Right atrium auricular region (tissue), 2 donors: ENCODE measurements at regions not wholly inside any gene's neighbourhood (a gene's known extent, or its start where the extent isn't known, plus 50 kb on each side); places are given as distances from the start of the nearest gene placed in this dataset.

ENCODE experiments used
- DNase-seq: peaks from one replicate; pipeline ENCODE4 v3.0.0-alpha.2; 2019; ENCODE audit warnings: low spot score
- H3K27ac ChIP-seq, 2 donors: fragments of 200-600 bp; sonication (generic); 1 replicate in 1 of 2; 2 replicates in 1 of 2; pipeline ENCODE4 v1.5.1; 2016 to 2019
- H3K27me3 ChIP-seq, 2 donors: fragments of 200-600 bp; sonication (generic); one replicate each; pipeline versions ENCODE4 v1.5.1 to v1.6.0; 2017 to 2019
- H3K36me3 ChIP-seq: fragments of 200-600 bp; sonication (generic); one replicate; pipeline ENCODE4 v1.5.1; 2016
- H3K4me1 ChIP-seq, 2 donors: fragments of 200-600 bp; sonication (generic); one replicate each; pipeline versions ENCODE4 v1.5.1 to v1.6.0; 2017 to 2019
- H3K4me3 ChIP-seq, 2 donors: fragments of 200-600 bp; sonication (generic); 1 replicate in 1 of 2; 2 replicates in 1 of 2; pipeline ENCODE4 v1.5.1; 2017 to 2019; ENCODE audit warnings: mild to moderate bottlenecking in 1 of 2, moderate library complexity in 1 of 2
- H3K9me3 ChIP-seq, 2 donors: fragments of 200-600 bp; sonication (generic); one replicate each; pipeline ENCODE4 v1.5.1; 2019
- TF ChIP-seq, protein P1 (sequence below), 2 donors: fragments of 200-600 bp; sonication (generic); IDR thresholded peaks; one replicate each; pipeline ENCODE4 v1.5.1; 2019; ENCODE audit warnings: antibody characterized with exemption in 2 of 2

DNA sequence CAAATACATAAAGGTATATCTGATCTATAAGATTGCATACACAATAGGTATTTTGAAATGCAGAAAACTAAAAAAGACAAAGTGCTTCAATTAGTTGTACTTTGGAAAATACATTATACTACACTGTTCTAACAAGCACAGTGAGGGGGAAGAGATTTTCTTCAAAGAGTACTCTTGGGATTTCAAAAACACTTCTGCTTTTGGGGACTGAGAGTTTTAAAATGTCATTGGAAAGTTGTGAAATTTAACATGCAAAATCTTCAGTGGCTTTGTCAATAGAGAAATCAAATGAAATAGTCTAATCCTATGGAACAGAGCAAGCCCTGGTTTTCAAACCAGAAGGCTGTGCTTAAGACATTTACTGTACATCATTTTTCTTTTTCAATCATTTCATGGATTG, 322.2 kb upstream of the SEMA6D start:
- H3K9me3 ChIP-seq: no peaks in the 10 kb centered on the region
- H3K4me1 ChIP-seq: peaks cover 0 to 19% of the 10 kb centered on the region in 2 donors
- H3K27me3 ChIP-seq: no peaks in the 10 kb centered on the region
- TF ChIP-seq, protein P1, sequence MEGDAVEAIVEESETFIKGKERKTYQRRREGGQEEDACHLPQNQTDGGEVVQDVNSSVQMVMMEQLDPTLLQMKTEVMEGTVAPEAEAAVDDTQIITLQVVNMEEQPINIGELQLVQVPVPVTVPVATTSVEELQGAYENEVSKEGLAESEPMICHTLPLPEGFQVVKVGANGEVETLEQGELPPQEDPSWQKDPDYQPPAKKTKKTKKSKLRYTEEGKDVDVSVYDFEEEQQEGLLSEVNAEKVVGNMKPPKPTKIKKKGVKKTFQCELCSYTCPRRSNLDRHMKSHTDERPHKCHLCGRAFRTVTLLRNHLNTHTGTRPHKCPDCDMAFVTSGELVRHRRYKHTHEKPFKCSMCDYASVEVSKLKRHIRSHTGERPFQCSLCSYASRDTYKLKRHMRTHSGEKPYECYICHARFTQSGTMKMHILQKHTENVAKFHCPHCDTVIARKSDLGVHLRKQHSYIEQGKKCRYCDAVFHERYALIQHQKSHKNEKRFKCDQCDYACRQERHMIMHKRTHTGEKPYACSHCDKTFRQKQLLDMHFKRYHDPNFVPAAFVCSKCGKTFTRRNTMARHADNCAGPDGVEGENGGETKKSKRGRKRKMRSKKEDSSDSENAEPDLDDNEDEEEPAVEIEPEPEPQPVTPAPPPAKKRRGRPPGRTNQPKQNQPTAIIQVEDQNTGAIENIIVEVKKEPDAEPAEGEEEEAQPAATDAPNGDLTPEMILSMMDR (IDR thresholded peaks at IDR 0.05): no peak
- H3K36me3 ChIP-seq: no peaks in the 10 kb centered on the region
- H3K4me3 ChIP-seq: no peak overlapping the region
- DNase-seq: no peak
- H3K27ac ChIP-seq: no peak overlapping the region

DNA sequence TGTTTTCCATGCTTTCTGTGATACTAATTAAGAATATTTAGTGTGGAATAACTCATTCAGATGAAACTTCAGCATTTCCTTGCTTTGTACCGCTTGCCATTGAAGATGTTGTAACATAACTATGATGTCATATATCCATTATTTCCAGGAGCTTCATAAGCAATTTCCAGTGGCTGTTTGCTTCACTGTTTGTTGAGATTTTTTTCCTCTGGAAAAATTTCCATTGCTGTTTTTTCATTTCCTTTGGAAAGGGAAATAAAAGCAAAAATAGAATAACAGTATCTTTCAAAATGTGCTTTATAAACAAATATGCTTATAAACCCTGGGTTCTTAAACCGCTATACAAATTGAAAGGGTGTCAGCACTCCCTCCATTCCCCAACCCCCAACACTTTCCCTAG, 319.6 kb upstream of the SEMA6D start:
- Histone ChIP-seq H3K9me3 (no peaks in the 10 kb centered on the region), H3K4me3 (no peak overlapping the region), H3K4me1 (peaks cover 0 to 19% of the 10 kb centered on the region in 2 donors), H3K27ac (no peak overlapping the region), H3K36me3 (no peaks in the 10 kb centered on the region), H3K27me3 (no peaks in the 10 kb centered on the region)
- no peak for DNase-seq
- TF ChIP-seq, protein P1 (IDR thresholded peaks at IDR 0.05): no peak

DNA sequence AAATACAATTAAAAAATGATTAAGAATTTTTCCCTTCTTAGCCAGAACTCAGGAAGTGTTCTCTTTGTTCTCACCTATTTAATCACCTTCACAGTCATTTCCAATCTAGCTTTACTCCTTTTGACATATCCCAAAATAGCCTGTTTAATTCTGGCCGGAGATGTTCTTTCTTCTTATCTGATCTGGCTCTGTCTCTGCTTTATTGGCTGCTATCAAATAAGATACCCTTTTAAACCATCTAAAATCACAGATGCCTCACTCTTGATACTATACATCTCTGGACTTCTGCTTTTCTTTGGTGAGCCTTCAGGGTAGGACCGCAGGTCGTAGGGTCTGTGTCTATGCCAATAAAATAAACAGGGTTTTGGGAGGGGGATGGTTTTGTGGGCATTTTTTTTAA, 319.2 kb upstream of the SEMA6D start:
- Histone ChIP-seq H3K27me3 (no peaks in the 10 kb centered on the region), H3K36me3 (no peaks in the 10 kb centered on the region), H3K27ac (no peak overlapping the region), H3K4me1 (peaks cover 0 to 19% of the 10 kb centered on the region in 2 donors), H3K9me3 (no peaks in the 10 kb centered on the region), H3K4me3 (no peak overlapping the region)
- TF ChIP-seq, protein P1 (IDR thresholded peaks at IDR 0.05): no peak
- DNase-seq: no peak

DNA sequence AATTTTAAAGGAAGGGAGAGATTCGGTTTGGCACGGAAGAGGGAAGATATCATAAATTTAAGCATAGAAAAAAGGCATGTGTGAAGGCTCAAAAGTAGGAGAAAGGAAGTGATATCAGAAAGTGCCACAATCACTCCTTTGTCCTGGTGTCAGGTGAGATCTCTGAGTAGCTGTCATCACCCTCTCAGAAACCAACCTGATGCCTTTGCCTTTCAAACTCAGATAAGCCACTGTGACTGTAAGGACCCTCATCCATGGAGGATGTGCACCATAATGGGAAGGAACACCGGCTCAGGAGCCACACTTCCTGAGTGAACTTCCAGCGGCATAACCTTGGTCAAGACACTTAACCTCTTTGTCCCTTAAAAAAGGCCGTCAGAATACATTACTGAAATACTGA, 318.7 kb upstream of the SEMA6D start:
- peaks cover 0 to 19% of the 10 kb centered on the region in 2 donors for H3K4me1 ChIP-seq
- H3K27ac ChIP-seq: no peak overlapping the region
- no peaks in the 10 kb centered on the region for H3K9me3 ChIP-seq
- DNase-seq: no peak
- TF ChIP-seq, protein P1 (IDR thresholded peaks at IDR 0.05): no peak
- H3K36me3 ChIP-seq: no peaks in the 10 kb centered on the region
- H3K27me3 ChIP-seq: no peaks in the 10 kb centered on the region
- no peak overlapping the region for H3K4me3 ChIP-seq

DNA sequence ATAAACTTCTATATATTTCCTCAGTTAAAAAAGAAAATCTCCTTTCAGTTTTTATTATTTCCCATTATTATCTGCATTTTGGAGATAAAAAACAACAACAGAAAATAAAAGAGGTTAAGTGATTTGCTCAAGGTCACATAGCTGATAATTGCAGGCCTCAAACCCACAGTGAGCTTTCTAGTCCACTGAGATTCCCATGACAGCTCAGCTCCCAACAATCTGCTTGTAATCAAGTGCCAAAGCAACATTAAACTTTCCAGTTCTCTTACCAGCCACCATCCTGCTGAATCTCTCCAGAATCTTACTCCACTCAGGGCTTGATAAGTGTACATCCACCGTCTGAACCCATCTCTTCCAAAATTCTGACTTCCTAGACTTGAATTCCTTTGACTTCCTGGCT, 318.2 kb upstream of the SEMA6D start:
- H3K4me3 ChIP-seq: no peak overlapping the region
- H3K36me3 ChIP-seq: no peaks in the 10 kb centered on the region
- TF ChIP-seq, protein P1 (IDR thresholded peaks at IDR 0.05): no peak
- no peak overlapping the region for H3K27ac ChIP-seq
- no peaks in the 10 kb centered on the region for H3K27me3 ChIP-seq
- H3K4me1 ChIP-seq: peaks cover 0 to 19% of the 10 kb centered on the region in 2 donors
- DNase-seq: no peak
- H3K9me3 ChIP-seq: no peaks in the 10 kb centered on the region

DNA sequence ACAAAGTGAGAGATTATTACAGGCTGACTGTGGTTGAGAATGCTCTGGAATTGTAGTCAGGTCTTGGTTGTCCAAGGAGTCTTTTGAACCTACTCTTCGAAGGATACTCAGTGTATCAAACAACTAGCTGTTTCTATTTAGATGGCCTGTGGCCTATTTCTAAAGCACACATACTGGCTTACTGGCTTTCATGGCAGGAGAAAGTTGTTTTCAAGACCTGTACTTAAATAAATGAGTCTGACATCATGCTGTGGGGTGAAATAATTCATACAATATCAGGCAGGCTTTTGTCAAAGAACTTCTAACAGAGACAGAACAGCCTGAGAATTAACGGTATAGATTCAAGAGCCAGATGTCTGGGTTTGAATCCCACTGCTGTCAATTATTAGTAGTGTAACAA, 316.7 kb upstream of the SEMA6D start:
- Histone ChIP-seq H3K27ac (no peak overlapping the region), H3K36me3 (no peaks in the 10 kb centered on the region), H3K4me1 (peaks cover 0 to 19% of the 10 kb centered on the region in 2 donors), H3K9me3 (no peaks in the 10 kb centered on the region), H3K4me3 (no peak overlapping the region), H3K27me3 (no peaks in the 10 kb centered on the region)
- DNase-seq: no peak
- TF ChIP-seq, protein P1 (IDR thresholded peaks at IDR 0.05): no peak
